HG03469 (cell line): ENCODE measurements at regions not wholly inside any gene's neighbourhood (a gene's known extent, or its start where the extent isn't known, plus 50 kb on each side); places are given as distances from the start of the nearest gene placed in this dataset.

Experiments
- ATAC-seq: cut with Tn5 transposase; IDR thresholded peaks from one replicate; pipeline ENCODE4 v1.9.1; 2021; ENCODE audit warnings: mild to moderate bottlenecking, moderate library complexity, moderate number of reproducible peaks; ENCODE audit not compliant: unreplicated experiment

DNA sequence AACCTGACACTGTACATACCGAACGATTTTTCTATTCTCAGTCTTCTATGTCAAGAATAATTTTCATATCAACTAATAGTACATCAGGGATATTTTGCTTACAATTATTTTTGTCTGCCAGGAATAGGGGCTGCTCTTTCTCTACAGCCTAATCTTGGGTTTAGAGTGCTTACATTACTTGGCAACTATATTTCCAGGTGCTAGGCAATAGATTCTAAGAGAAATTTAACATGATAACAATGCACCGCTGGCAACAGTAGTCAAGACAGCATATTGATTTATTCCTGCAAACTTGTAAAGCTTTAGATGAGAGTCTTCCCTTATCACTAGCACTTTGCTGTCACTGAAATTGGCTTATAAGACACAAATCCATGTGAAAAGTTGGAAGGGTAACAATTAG is 935.9 kb downstream of the CDH11 start:
- ATAC-seq = no peak

DNA sequence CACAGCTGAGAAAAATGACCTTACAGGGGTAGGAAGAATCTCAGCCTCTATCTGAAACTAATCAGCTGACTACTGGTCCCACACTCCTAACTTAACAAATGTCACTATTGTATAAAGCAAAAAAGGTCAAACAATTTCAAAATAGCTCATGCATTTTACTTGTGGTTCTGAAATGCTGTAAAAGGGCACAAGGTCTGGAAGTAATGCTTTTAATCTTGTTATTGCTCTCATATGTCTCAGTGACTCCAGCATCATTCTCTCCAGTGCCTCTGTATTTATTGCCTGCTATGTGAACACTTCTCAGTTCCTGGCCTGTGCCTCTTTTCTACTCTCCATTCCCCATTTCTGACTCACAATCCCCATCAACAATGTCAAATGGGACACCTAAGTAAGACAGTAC is 937.7 kb downstream of the CDH11 start:
- no peak for ATAC-seq

DNA sequence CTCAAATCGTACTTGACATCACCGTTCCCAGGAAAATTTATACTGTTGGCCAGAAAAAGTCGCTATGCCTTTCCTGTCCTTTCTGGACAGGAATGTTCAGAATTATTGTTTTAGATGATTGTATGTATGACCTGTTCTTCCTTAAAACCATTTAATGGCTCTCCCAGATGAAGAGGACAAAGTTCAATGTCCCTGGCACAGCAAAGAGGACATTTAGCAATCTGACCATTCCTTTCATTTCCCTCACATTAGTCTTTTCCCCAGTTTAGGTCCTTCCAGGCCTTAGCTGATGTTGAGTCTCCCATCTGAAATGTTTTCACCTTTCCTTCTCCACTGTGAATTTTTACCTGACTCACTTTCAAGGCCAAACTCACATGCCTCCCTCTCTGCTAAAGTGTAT is 938.9 kb downstream of the CDH11 start:
- ATAC-seq = no peak

DNA sequence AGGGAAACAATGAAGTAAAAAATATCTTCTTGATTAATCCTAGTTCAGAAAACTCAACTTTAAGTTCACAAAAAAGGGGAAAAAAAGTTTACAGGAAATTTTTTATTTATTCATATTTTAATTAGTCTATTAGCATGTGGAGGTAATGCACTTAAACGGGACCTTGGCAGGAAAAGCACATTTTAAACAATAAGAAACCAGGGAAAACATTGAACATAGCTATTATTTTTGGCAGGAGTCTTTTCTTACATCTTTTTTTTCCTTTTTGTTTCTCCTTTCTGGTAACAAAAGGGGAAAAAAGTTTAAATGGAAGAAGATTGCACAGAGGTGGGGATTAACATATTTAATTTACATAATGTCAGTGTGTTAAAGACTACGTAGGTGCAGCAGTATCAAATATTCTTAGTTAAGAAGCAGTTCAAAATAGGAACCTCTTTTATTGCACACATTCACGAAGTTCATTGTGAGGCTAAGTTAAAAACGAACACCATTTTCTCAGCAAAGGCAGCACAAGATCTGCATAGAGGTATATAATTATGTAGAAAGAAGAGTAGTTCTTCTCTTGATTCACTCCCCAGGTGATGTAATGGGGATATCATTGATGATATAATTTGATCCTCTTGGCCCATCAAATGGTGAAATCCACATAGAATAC is 940.5 kb downstream of the CDH11 start:
- ATAC-seq = no peak

DNA sequence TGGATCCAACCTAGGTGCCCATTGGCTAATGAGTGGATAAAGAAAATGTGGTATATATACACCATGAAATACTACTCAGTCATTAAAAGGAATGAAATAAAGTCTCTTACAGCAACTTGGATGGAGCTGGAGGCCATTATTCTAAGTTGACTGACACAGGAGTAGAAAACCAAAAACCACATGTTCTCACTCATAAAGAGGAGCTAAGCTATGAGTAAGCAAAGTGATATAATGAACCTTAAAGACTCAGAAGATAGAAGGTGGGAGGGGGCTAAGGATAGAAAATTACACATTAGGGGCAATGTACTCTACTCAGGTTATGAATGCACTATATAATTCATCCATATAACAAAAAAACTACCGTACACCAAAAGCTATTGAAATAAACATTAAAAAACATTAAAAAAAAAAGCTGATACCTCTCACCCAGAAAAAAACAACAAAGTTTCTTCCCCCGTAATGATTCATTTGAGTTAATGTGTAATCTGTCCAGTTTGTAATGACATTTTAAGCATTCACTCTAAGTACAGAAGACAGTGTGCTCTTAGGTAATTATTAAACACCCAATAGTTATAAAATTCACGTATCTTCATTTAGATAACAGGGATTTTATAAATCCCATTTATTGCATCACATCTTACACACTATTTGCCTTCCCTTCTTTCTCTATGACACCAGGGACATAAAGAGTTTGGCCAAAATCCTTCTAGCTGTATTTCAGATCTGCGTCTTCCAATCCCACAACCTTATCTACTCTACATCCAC is 941.5 kb downstream of the CDH11 start:
- ATAC-seq = no peak

DNA sequence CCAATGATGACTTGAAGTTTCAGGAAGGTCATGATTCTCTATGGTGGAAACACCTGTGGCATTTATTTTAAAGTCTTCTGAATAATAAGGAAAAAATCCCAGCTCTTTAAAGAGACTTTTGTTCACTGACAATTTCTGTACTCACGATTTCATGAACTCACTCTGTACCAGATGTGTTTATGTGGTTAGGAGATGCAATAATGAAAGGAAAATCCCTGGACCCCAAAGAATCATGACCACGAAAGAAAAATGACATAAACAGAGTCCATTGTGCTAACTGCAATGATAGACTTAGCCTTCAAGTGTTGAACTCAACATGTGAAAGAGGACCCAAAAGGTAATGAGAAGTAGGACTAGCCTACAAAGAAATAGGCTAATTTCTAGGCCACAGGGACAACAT is 947.5 kb downstream of the CDH11 start:
- no peak for ATAC-seq

DNA sequence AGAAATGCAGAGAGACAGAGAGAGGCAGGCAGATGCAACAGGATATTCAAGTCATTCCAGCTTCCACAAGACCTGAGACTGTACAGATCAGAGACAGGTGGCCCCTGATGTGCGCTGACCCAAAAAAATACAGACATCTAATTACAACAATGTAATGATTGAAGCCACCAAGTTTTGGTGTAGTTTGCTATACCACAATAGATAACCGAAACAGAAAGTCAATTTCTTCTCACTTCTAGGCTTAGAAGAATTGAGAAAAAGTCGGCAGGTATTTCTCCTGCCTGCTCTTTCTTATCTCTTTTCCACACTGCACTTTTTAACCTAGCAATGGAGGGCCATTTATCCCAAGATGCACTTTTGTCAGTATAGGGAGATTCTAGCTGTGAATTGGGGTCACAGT is 949.2 kb downstream of the CDH11 start:
- no peak for ATAC-seq

DNA sequence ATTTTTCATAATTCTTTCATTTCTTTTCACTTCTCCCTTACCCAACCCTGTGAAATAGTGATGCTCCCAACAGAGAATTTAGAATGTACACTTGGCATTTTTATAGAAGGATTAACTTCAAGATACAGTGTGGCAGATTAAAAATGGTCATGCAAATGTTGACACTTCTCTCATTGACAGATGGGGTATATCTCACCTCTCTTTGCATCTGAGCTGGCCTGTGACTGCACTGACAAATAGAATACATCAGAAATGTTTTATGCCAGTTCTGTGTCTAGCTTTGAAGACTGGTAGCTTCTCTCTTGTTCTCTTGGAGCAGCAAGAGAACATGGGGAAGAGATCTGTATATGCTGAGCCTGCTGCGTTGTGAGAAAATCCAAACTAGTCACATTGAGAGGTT is 949.6 kb downstream of the CDH11 start:
- ATAC-seq = no peak

DNA sequence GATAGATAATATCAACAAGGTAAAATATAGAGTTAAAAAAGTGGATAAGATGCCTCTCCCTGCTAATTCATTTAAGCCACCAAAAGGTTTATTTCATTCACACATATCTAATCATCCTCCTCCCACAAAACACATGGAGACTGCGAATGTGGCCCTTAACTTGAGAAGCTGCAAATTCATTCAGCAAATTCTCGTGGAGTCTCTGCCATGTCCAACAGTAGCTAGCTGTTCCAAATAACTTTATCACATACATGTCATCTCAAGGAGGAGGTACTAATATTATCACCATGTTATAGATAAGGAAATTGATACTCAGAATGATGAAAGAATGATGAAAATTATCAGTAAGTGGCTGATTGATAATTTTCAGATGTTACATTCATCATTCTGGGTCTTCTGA is 950.2 kb downstream of the CDH11 start:
- ATAC-seq = no peak

DNA sequence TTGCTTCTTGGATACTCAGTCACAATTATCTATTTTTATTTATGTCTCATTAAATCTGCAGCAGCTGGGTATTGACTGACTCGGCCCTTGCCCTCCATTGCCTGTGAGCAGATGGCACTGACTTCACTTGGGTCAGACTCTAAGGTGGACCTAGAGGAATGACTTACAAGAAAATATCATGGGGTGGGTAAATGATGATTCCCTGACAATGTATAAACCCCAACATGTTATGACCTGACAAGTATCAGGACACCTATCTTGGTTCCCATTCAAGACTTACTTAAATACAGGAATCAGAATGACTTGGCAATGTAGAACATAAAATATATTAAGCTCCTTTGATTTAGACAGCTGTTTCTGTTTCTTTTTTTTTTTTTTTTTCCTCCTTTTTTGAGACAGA is 953.5 kb downstream of the CDH11 start:
- no peak for ATAC-seq

DNA sequence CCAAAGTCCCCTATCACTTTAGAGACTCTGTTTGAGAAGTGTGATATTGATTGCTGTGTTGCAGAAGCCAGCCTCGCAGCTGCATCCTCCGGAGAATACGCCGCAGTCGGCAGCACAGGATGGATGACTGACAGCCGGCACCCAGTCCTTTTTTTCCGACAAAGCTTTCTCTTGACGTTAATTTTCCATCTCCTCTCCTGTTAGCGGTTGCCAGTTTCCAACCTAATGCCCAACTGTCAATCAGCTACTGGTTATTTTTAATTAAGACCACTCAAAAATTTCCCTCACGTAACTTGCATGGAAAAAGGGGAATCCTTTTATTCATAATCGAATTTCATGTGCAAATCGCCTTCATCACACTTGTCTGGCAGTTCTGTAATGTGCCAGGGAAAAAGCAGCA is 953.9 kb downstream of the CDH11 start:
- ATAC-seq = no peak

DNA sequence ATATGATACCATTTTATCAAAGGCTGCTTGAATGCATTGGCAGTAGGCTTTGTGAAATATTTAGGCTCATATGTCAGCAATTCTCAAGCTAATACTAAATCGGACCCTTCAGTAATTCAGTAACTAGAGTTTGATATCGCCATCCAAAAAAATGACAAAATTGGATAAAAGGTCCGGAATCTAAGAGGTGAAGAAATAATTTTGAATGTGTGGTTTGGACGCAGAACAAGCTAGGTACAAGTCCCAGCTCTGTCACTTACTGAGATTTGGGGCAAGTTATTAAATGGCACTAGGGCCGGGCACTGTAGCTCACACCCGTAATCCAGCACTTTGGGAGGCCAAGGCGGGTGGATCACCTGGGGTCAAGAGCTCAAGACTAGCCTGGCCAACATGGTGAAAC is 956.5 kb downstream of the CDH11 start:
- no peak for ATAC-seq

DNA sequence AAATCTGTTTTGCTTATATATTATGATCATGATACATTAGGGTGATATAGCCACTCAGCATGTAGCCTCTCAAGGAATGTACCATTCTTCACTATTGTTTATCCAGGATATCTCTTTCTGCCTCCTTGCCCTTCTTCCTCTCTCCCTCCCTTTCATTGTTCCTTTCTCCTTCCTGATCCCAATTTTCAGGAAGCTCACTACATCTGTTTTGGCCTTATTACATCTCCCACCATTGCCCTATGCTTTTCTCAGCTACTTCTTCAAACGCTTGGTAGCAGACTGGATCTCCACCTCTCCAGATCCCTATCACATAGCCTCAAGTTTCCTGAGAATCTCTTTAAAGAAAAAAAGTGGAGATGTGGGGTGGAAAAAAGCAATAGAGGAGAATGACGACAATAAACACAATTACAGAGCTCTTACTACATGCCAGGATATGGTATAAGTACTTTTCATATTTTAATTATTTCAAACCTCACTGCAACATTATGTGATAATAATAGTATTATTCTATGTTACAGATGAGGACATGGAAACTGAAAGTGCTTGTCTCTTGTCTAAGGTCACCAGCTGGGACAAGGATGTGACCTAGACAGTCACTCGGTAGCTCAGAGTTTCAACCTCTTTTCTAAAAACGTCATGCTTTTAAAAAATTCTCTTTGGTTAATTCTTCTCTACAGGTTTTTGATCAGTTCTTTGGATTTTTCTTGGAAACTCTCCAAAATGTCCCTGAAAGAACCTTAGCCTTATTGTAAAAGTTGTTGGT is 959.1 kb downstream of the CDH11 start:
- ATAC-seq = no peak

DNA sequence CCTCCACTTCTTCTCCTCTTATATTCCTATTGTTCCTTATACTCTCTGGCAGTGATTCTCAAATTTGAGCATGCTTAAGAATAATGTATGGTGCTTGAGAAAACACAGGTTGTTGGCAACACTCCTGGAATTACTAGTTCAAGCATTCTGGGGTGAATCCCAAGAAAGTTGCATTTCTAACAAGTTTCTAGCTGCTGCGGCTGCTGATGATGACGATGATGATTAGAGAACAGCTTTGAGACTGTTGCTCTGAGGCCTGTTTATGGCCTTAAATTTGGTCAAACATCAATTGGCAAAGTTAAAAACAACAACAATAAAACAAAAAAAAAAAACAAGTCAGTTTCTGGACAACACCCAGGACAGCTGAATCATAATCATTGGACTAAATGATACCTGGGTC is 961.9 kb downstream of the CDH11 start:
- no peak for ATAC-seq

DNA sequence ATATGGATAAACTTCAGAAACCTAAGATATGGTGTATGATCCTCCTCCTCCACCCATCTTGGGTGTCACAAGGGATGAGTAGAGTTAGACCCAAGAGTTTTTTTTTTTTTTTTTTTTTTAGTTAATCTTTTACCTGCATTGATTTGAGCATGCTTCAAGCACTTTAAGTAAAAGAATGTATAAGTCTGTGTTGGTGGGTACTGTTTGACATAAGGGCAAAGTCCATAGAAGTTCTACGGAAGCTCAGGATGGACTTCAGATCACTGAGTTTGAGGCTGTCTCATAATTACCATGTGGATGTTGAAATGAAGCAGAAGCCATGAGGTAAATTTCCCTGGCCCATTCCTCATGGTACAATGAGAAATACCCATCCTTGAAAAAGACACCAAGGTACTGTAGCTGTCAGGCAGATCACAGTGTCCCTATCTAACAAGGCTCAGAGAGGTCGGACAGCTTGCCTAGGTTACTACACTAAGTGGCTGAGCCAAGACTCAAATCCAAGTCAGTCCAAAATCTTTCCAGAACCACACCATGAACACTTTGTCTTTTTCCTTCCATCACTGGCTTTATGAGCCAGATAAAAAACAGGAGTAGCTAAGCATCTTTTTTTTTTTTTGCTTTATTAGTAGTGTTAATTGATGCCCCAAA is 962.8 kb downstream of the CDH11 start:
- ATAC-seq = no peak

DNA sequence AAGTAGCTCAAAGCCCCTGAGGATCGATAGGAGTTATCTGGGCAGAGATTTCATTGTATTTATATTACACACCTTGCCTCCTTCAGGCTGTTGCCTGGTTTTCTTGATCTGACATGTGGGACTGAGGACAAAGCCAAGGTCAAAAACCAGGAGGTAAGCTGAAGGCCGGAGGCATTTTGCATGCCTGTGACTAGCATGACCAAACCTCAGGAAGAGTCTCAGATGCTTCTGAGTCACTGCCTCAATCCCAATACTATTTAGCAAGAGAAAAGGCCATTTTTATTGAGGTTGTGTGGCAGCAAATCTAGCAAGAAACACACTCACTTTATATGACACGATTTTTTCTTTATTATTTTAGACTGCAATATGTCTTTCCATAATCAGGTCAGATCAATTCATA is 968.1 kb downstream of the CDH11 start:
- no peak for ATAC-seq

DNA sequence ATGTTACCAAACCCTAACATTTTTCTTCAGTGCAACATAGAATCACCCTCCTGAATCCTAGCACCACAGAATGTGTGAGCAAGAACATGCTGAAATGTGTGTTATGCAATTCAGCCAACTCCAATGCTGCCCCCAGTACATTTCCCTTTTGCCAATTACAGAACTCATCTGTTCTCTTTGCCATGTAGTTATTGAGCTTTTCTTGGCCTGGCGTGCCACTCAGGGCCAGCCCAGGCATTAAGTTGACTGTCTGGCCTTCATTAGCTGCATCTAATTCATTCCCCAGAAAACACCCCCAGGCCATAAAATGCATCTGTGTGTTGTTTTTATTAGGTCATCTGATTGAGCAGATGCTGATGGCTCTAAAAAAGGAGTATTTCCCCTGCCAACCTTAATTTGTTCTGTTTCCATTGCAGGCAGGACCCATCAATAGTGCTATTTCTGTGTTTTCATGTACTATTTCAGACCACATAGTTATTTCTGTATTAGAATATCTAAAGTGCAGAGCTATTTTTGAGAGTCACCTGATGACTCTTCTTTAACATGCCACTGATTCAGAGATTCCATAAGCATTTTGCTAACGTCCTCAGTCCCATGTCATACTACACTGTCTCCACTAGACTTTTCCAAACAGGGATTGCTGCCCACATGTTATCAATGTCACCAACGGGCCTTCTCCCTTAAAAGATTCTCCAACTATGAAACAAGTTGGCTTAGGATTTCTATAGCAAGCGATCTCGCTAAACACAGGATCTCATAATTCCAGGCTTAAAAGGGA is 969.7 kb downstream of the CDH11 start:
- no peak for ATAC-seq

DNA sequence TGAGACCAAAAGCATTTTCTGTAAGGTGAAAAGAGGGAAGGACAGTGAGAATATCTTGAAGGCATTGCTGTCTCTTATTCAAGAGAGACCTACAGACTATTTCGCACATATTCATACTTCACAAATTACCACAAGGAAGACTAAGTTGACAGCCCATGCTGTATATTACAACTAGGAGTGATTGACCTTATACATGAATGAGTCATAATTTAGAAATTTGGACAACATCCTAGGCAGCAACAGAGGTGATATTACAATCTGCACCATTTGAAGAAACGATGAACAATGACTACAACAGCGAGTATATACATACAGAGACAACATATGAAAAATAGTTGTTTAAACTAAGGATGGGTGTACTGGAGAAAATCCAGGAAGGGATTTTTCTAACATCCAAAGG is 971.7 kb downstream of the CDH11 start:
- no peak for ATAC-seq

DNA sequence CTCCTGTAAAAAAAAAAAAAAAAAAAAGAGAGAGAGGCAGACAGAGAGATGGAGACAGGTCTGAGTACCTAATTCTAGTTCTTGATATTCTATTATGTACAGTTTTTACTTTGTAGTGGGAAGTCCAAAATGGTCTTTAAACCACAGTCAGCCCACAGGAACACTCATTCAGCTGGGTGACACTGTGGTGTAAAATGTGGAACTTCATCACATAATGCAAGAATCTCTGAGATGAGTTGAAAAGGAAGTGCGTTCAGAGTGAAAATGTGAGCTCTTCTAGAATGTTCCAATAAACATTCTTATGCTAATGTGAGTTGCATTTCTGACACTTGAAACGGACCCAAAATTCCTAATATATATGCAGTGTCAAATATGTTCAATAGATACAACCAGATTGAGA is 972.1 kb downstream of the CDH11 start:
- ATAC-seq = no peak

DNA sequence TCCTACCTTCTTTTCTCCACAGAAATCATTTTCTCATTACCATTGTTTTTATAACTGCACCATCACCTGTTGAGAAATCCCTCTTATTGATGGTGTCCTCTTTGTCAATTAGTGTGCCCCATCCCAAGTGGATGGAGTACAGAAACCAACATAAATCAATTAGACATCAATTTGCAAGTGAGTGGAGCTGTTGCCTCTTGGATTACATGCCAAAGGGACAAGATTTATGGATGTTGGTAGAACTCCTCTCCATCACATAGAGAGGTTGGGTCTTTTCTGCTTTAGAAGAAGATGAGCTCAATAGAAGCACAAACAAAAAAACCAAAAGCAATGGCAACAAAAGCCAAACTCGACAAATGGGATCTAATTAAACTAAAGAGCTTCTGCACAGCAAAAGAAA is 973.5 kb downstream of the CDH11 start:
- no peak for ATAC-seq

DNA sequence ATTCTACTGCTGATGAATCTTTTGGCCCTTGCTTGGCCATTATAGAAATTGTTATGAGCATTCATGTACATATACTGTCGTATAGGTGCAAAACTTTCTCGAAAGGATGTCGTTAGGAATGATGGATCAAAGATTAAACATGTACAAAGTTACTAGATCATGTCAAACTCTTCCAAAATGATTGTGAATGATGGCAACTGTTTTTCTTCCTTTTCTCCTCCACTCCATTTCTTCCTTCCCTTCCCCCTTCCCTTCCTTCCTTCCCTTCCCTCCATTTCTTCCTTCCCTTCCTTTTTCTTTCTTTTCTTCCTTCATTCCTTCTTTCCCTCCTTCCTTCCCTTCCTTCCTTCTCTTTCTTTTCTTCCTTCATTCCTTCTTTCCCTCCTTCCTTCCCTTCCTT is 973.9 kb downstream of the CDH11 start:
- no peak for ATAC-seq
